IPS-20b (cell line): ENCODE measurements at regions not wholly inside any gene's neighbourhood (a gene's known extent, or its start where the extent isn't known, plus 50 kb on each side); places are given as distances from the start of the nearest gene placed in this dataset.

Experiments used
- H3K27ac ChIP-seq: one replicate; pipeline ENCODE4 v1.5.1; 2013; ENCODE audit warnings: low read length
- H3K27me3 ChIP-seq: 2 replicates; pipeline ENCODE4 v1.6.1; 2013; ENCODE audit warnings: mild to moderate bottlenecking, low read length, inconsistent platforms; ENCODE audit not compliant: insufficient read depth
- H3K36me3 ChIP-seq: 2 replicates; pipeline ENCODE4 v1.6.1; 2013; ENCODE audit warnings: low read depth, mild to moderate bottlenecking, inconsistent platforms, low read length, moderate library complexity; ENCODE audit not compliant: insufficient read depth
- H3K4me1 ChIP-seq: 2 replicates; pipeline ENCODE4 v1.6.1; 2013; ENCODE audit warnings: mild to moderate bottlenecking, control low read depth, inconsistent platforms, low read length, moderate library complexity; ENCODE audit not compliant: insufficient read depth
- H3K4me3 ChIP-seq: 2 replicates; pipeline ENCODE4 v1.5.1; 2013; ENCODE audit warnings: mild to moderate bottlenecking, low read length, inconsistent platforms
- H3K9ac ChIP-seq: 2 replicates; pipeline ENCODE4 v1.6.1; 2013; ENCODE audit warnings: low read depth, mild to moderate bottlenecking, inconsistent platforms, low read length, moderate library complexity
- H3K9me3 ChIP-seq: 2 replicates; pipeline ENCODE4 v1.6.1; 2013; ENCODE audit warnings: mild to moderate bottlenecking, low read depth, low read length, inconsistent platforms; ENCODE audit not compliant: insufficient read depth

DNA sequence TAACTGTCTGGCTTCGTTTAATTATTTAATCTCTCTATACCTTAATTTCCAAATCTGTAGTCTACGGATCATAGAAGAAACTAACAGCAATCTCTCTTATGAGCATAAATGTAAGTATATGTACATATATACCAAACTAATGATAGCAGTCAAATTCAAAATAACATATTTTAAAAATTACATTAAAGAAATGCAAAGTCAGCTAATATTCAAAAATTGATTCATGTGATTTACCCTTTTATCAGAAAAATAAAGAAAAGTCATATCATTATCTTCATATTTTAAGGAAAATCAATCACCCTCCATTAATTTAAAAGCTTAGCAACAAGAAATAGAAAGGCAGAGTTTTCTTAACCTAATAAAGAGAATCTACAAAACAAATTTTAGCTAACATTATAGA, 575.9 kb downstream of the IRS1 start:
- Histone ChIP-seq H3K36me3 (no peaks in the 10 kb centered on the region), H3K4me3 (no peak overlapping the region), H3K9ac (no peak overlapping the region), H3K27ac (no peak overlapping the region), H3K4me1 (no peaks in the 10 kb centered on the region), H3K9me3 (no peaks in the 10 kb centered on the region), H3K27me3 (no peaks in the 10 kb centered on the region)

GRCh38 chr2:226220511-226220910, 579.1 kb downstream of the IRS1 start:
- H3K9me3 ChIP-seq, result no peaks in the 10 kb centered on the region
- H3K27ac ChIP-seq, result no peak overlapping the region
- no peaks in the 10 kb centered on the region for H3K27me3 ChIP-seq
- H3K4me1 ChIP-seq, result no peaks in the 10 kb centered on the region; the same call in 1 of the 2 replicates
- H3K36me3 ChIP-seq, result no peaks in the 10 kb centered on the region
- no peak overlapping the region for H3K4me3 ChIP-seq
- H3K9ac ChIP-seq, result no peak overlapping the region

DNA sequence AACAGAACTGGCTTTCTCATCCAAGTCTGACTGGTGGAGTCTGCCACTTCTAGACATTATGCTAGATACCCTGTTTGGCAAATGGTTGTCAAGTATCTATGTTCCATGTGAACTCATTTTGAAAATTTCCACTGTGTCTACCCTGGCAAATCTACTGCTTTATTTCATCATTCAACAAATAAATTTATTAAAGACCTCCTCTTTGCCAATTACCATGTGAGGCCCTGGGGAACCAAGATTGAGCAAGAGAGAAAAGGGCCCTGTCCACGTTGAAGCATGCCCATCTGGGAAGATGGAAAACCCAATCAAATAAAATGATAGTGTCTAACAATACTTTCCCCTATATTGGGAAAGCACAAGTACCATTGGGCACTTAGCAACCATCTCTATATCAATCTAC, 582.4 kb downstream of the IRS1 start:
- Histone ChIP-seq H3K4me1 (no peaks in the 10 kb centered on the region; the same call in 1 of the 2 replicates), H3K27me3 (no peaks in the 10 kb centered on the region), H3K36me3 (no peaks in the 10 kb centered on the region), H3K9ac (no peak overlapping the region), H3K9me3 (no peaks in the 10 kb centered on the region), H3K27ac (no peak overlapping the region), H3K4me3 (no peak overlapping the region)

DNA sequence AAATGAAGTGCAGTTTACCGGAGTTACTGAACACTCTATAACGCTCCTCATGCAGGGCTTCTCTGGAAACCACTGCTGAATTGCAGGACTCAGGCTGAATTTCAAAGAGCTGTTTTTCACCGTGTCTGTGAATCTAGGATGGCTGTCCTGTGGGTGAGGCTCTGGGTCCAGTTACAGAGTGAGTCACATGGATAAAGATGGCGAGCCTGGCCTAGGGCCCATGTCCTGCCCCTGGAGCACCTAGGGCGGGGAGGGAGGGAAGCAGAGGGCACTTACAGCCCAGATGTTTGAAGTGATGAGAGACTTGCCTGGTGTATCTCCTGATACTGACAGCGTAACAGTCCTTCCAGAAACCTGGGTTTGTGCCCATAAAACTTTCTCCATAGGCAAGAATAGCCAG, 583.0 kb downstream of the IRS1 start:
- Histone ChIP-seq H3K4me3 (no peak overlapping the region), H3K27me3 (no peaks in the 10 kb centered on the region), H3K9me3 (no peaks in the 10 kb centered on the region), H3K36me3 (no peaks in the 10 kb centered on the region), H3K9ac (no peak overlapping the region), H3K4me1 (no peaks in the 10 kb centered on the region; the same call in 1 of the 2 replicates), H3K27ac (no peak overlapping the region)

- no peak overlapping the region for H3K27ac ChIP-seq
- no peak overlapping the region for H3K4me3 ChIP-seq
Measured at GRCh38 chr2:226215902-226216503, 583.6 kb downstream of the IRS1 start.

DNA sequence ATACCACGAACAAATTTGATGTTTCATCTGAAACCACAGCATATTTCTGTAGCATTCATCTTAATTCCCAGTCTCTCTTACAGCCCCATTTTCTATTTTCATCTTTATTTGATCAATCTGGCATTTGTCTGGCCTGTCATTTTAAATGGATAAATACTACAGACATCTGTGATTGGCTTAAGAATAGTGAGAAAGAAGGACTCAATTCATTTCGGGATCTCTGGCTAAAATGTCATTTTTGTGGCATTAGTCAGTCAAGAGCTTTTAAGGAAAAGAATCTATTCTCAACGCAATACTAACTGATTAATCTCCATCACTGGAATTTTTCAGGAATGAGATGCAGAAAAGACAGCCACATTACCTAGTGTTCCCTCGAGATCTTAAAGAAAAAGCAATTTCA, 585.9 kb downstream of the IRS1 start:
- H3K36me3 ChIP-seq, result no peaks in the 10 kb centered on the region
- H3K4me3 ChIP-seq, result no peak overlapping the region
- H3K27ac ChIP-seq, result no peak overlapping the region
- H3K9ac ChIP-seq, result no peak overlapping the region
- no peaks in the 10 kb centered on the region for H3K27me3 ChIP-seq
- H3K4me1 ChIP-seq, result no peaks in the 10 kb centered on the region; the same call in 1 of the 2 replicates
- H3K9me3 ChIP-seq, result no peaks in the 10 kb centered on the region

More at GRCh38 chr2:226215902-226216503, 583.6 kb downstream of the IRS1 start:
- no peaks in the 10 kb centered on the region for H3K36me3 ChIP-seq
- no peaks in the 10 kb centered on the region; the same call in 1 of the 2 replicates for H3K4me1 ChIP-seq
- no peaks in the 10 kb centered on the region for H3K9me3 ChIP-seq
- H3K27me3 ChIP-seq, result no peaks in the 10 kb centered on the region
- H3K9ac ChIP-seq, result no peak overlapping the region

- H3K27ac ChIP-seq, result no peak overlapping the region
- H3K4me1 ChIP-seq, result no peaks in the 10 kb centered on the region; the same call in 1 of the 2 replicates
- H3K27me3 ChIP-seq, result no peaks in the 10 kb centered on the region
- no peaks in the 10 kb centered on the region for H3K9me3 ChIP-seq
- H3K36me3 ChIP-seq, result no peaks in the 10 kb centered on the region
- H3K9ac ChIP-seq, result no peak overlapping the region
- no peak overlapping the region for H3K4me3 ChIP-seq
Measured at GRCh38 chr2:226211439-226211838, 588.2 kb downstream of the IRS1 start.

GRCh38 chr2:226208726-226209125, 590.9 kb downstream of the IRS1 start:
- no peak overlapping the region for H3K4me3 ChIP-seq
- H3K4me1 ChIP-seq, result no peaks in the 10 kb centered on the region
- no peak overlapping the region for H3K9ac ChIP-seq
- H3K27ac ChIP-seq, result no peak overlapping the region
- H3K27me3 ChIP-seq, result no peaks in the 10 kb centered on the region
- no peaks in the 10 kb centered on the region for H3K36me3 ChIP-seq
- no peaks in the 10 kb centered on the region for H3K9me3 ChIP-seq

DNA sequence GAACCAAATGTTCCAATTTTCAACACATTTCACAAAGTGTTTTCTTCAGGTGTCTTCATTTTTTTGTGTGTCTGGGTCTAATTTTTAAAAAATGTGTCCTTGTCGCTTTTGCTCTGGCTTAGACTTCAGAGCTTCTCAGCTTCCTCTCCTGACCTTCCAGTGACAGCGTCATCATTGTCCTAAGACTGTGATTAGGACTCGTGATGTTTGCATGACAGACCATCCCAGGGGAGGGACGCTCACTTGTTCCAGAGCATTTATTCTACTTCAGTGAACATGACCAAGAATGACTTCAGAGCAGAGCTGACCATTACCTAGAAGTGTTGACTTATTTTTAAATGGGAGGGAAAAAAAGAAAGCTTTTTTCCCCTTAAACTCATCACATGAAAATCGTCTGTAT, 591.9 kb downstream of the IRS1 start:
- H3K4me3 ChIP-seq, result no peak overlapping the region
- no peak overlapping the region for H3K27ac ChIP-seq
- no peaks in the 10 kb centered on the region for H3K36me3 ChIP-seq
- H3K9ac ChIP-seq, result no peak overlapping the region
- no peaks in the 10 kb centered on the region for H3K27me3 ChIP-seq
- H3K9me3 ChIP-seq, result no peaks in the 10 kb centered on the region
- H3K4me1 ChIP-seq, result no peaks in the 10 kb centered on the region

- Histone ChIP-seq H3K4me1 (no peaks in the 10 kb centered on the region), H3K36me3 (no peaks in the 10 kb centered on the region), H3K9me3 (no peaks in the 10 kb centered on the region), H3K27me3 (no peaks in the 10 kb centered on the region), H3K27ac (no peak overlapping the region), H3K9ac (no peak overlapping the region), H3K4me3 (no peak overlapping the region)
Measured at GRCh38 chr2:226199555-226199954, 600.1 kb downstream of the IRS1 start.

GRCh38 chr2:226198956-226199355, 600.7 kb downstream of the IRS1 start:
- H3K27me3 ChIP-seq, result no peaks in the 10 kb centered on the region
- H3K36me3 ChIP-seq, result no peaks in the 10 kb centered on the region
- no peaks in the 10 kb centered on the region for H3K9me3 ChIP-seq
- no peak overlapping the region for H3K4me3 ChIP-seq
- no peak overlapping the region for H3K27ac ChIP-seq
- H3K9ac ChIP-seq, result no peak overlapping the region
- no peaks in the 10 kb centered on the region for H3K4me1 ChIP-seq

DNA sequence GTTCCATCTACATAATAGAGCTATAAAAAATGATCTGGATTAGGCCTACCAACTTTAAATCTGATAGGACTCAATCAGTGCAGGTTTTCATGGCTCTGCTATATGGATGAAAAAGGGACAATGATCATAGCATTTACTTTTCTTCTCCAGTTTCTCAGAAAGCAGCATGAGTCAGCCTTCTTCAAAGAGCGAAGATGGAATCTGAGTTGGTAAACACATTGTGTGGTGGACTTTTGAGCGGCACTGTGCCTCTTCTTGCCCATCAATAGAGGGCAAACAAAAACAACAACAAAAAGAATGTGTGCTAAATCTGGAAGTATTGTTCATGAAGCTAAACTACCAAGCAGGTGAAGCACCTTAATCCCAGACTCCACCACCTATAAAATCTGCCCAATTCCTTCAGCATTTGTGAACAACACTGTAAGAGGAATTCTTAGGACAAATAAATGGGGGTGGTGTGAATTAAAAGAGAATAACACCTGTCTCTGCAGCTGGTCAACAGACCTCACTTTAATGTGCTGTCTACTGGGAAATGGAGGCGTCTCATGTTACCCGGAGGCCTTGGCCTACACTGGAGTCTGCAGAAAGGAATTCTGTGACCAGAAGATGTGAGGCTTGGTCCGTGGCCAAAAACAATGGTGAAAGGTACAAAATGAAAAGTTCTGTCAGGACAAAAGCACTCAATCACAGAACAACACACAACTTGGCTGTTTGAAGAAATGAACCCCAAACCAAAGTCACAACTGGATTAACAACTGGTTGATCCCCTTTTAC, 609.0 kb downstream of the IRS1 start:
- Histone ChIP-seq H3K9ac (no peak overlapping the region), H3K27ac (no peak overlapping the region), H3K4me3 (no peak overlapping the region)

More for the DNA sequence above, 609.0 kb downstream of the IRS1 start:
- peaks cover 1% of the 10 kb centered on the region; the same call in 1 of the 2 replicates for H3K4me1 ChIP-seq
- H3K27me3 ChIP-seq, result no peaks in the 10 kb centered on the region
- no peaks in the 10 kb centered on the region for H3K9me3 ChIP-seq
- no peaks in the 10 kb centered on the region for H3K36me3 ChIP-seq
